ACHN (cell line): ENCODE measurements at regions not wholly inside any gene's neighbourhood (a gene's known extent, or its start where the extent isn't known, plus 50 kb on each side); places are given as distances from the start of the nearest gene placed in this dataset.
"Not testable (repeated sequence)": the region's sequence is repeated elsewhere in the genome, so short reads cannot be mapped to it uniquely, and the experiment has no call there.

Experiments used
- DNase-seq: peaks from one replicate; pipeline ENCODE4 v3.0.0-alpha.2; 2015
- in situ Hi-C: cut with HindIII; loops from 2 replicates; pipeline ENCODE4 v1.10.0; 2017; ENCODE audit warnings: low sequenced_read_pairs, low pct_ligation_motif_present, low pct_unique_long_range_greater_than_20kb

DNA sequence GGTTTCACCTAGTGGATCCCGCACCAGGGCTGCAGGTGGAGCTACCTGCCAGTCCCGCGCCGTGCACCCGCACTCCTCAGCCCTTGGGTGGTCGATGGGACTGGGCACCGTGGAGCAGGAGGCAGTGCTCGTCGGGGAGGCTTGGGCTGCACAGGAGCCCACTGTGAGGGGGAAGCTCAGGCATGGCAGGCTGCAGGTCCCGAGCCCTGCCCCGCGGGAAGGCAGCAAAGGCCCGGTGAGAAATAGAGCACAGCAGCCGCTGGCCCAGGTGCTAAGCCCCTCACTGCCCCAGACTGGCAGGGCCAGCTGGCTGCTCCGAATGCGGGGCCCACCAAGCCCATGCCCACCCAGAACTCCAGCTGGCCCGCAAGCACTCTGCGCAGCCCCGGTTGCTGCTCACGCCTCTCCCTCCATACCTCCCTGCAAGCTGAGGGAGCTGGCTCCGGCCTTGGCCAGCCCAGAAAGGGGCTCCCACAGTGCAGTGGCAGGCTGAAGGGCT is 872.7 kb downstream of the PCDH17 start:
- not testable (repeated sequence) for DNase-seq

DNA sequence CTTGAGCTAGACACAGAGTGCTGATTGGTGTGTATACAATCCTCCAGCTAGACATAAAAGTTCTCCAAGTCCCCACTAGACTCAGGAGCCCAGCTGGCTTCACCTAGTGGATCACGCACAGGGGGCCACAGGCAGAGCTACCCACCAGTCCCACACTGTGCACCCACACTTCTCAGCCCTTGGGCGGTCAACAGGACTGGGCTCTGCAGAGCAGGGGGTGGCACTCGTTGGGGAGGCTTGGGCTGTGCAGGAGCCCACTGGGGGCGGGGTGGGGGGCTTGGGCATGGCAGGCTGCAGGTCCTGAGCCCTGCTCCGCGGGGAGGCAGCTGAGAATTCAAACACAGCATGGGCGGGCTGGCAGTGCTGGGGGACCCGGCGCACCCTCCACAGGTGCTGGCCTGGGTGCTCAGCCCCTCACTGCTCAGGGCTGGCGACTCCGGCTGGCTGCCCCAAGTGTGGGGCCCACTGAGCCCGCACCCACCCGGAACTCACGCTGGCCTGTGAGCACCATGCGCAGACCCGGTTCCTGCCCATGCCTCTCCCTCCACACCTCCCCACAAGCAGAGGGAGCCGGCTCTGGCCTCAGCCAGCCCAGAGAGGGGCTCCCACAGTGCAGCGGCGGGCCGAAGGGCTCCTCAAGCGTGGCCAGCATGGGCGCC is 873.8 kb downstream of the PCDH17 start:
- DNase-seq, in situ Hi-C loops: not testable (repeated sequence)

More for the DNA sequence above, 872.7 kb downstream of the PCDH17 start:
- in situ Hi-C loops, result not testable (repeated sequence)

DNA sequence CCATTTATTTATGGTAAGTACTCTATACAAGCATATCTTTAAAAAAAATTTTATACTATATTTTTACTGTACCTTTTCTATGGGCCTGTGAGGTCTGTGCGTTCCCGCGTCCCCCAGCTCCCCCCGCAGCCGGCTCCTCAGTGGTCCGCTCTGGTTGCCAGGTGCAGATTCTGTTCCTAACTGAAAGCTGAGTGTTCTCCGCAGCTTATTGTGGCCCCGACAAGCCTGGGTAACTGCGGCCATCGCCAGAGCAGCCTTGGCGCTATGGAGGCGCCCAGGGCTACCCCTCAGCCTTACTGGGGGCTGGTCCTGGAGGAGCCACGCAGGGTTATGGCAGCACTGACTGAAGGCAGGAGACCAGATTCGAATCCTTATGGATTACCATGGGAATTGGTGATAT is 896.8 kb downstream of the PCDH17 start:
- DNase-seq, result no peak
- in situ Hi-C loops, result no loop called here

DNA sequence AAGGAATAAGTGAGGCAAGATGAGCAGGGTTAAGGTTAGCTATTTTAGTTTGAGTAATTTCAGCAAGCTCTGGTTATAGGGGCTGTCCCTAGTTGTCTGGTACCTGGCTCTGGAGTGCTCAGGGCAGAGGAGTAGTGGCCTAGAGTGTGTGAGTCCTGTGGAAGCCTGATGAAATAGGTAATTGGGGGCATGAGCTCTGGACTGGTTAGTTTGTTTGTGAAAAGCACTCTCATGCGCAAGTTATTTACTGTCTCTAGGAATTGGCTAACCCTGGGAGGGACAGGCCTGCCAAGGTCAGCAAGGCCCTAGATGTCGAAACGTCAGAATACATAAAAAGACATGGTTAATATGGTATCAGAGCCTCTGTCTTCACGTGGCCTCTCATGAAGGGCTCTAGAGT is 900.1 kb downstream of the PCDH17 start:
- in situ Hi-C loops, result no loop called here
- DNase-seq, result no peak

DNA sequence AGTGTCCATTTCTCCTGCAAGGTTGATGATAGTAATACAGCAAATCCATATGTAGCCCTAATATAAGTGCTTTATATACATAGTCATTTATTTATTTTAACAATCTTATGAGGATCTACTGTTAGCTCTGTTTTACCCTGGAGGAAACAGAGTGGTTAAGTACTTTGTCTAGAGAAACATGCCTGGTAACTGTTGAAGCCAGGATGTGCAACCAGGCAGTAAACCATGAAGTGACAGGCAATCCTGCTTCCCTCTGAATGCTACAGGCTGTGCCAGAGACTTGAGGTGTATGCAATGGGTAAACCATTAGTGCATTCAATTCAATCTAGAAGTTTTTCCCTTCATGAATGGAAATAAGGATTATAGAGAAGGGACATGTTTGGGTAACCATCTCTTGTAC is 911.0 kb downstream of the PCDH17 start:
- in situ Hi-C loops, result no loop called here
- DNase-seq, result no peak

DNA sequence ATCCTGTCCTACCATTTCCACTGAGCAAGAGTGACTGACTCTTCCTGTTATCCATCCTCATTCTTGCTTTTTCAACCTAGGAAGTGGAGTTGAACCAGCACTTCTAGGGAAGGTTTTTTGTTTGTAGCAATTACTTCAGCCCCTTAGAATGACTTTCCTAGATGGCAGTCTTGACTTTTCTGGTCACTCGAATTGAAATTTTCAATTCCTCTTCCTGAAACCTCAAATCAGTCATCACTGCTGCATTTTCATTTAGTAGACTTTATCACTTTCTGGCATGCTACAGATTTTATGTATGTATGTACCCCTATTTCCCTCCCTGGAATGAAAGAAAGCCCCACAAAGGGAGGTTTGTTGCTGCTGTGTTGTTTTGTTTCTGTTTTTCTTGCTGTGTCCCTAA is 915.9 kb downstream of the PCDH17 start:
- in situ Hi-C loops, result no loop called here
- DNase-seq, result no peak

DNA sequence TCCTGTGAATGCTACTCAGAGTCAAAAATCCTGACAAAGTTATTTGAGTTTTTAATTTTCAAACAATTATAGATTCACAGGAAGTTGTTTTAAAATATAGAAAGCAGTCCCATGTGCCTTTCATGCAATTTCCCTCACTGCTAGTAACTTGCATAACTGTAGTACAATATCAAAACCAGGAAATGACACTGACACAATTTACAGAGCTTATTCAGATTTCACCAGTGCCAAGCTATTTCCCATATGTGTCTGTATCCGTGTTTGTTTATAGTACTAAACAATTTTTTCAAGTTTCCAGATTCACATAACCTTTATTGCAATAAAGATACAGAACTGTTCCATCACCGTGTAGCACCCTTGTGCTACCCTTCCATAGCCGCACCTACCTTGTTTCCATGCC is 934.6 kb downstream of the PCDH17 start:
- in situ Hi-C loops, result no loop called here
- no peak for DNase-seq

DNA sequence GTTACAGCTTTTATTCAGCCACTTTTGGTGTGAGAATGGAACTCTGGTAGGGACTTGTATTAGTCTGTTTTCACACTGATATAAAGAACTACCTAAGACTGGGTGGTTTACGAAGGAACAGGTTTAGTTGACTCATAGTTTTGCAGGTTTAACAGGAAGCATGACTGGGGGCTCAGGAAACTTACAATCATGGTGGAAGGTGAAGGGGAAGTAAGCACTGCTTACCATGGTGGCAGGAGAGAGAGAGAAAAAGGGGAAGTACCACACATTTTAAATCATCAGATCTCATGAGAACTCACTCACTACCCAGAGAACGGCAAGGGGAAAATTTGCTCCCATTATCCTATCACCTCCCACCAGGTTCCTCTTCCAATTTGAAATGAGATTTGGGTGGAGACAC is 942.2 kb downstream of the PCDH17 start:
- DNase-seq, result no peak
- in situ Hi-C loops, result no loop called here

DNA sequence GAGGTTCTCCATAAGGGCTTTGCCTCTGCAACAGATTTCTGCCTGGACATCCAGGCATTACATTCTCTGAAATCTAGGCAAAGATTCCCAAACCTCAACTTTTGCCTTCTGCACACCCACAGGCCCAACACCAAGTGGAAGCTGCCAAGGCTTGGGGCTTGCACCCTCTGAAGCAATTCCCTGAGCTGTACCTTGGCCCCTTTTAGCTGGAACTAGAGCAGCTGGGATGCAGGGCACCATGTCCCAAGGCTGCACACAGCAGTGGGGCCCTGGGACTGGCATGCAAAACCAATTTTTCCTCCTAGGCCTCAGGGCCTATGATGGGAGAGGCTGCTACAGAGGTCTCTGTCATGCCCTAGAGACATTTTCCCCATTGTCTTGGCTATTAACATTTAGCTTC is 943.2 kb downstream of the PCDH17 start:
- DNase-seq, result no peak
- in situ Hi-C loops, result no loop called here

DNA sequence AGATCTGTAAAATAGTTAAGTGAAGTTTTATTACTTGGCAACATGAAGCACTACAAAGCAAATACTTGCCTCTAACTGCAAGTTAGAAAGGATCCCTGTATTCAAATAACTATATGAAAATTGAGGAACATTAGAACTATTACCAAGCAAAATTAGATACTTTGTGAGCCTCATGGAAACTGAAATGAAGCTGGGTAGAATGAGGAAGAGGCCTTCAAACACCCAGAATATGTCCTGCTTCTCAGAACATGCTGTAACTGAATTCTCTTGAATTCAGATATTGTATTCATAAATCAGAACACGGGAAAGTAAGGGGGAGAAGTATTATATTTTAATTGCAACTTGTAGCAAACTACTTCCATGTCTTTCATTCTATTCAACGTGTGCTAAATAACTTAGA is 947.9 kb downstream of the PCDH17 start:
- DNase-seq, result no peak
- in situ Hi-C loops, result no loop called here

DNA sequence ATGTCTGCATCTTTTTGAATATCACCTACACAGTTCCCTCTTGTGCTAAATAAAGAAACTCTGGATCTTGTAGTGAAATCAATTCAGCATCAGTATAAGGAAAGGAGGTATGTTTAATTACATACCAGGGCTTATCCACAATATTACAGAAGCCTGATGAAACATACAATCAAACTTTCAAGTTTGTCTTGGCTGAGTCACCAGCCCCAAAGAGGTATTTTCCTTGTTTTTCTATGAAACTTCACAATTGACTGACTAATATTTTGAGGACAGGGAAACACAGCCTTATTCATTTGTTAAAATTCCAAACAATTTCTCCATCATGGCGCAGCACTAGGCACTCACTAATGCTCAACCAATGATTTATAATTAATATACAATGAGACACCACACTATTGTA is 952.4 kb downstream of the PCDH17 start:
- in situ Hi-C loops, result no loop called here
- no peak for DNase-seq

DNA sequence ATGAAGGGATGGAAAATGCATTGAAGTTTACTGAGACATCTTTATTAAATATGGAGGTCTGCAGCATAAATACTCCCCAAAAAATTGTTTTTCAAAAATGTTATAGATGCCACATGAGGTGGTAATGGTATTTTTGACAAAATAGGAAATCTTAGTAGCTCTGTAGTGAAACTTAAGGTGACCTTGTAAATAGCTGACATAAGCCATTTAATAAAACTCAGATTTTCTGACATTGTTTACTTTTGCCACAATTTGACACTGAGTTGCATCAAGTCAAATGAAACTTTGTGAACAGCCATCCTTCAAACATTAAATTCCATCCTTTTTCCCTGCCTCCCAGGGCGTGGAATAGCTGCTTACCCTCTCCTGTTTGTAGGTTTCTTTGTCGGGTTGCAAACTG is 953.1 kb downstream of the PCDH17 start:
- no peak for DNase-seq
- in situ Hi-C loops, result no loop called here

DNA sequence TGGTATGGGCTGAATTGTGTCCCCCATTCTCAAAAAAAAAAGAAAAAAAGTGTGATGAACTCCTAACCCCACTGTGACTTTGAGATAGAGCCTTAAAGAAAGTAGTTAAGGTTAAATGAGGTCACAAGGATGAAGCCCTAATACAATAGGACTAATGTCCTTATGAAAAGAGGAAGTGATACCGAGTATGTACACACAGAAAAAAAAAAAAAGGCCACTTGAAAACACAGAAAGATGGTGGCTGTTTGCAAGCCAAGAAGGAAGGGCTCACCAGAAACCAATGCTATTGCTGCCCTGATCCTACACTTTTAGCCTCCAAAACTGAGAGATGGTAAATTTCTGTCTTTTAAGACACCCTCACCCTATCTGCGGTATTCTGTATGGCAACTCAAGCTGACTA is 955.6 kb downstream of the PCDH17 start:
- DNase-seq, result no peak
- in situ Hi-C loops, result no loop called here

DNA sequence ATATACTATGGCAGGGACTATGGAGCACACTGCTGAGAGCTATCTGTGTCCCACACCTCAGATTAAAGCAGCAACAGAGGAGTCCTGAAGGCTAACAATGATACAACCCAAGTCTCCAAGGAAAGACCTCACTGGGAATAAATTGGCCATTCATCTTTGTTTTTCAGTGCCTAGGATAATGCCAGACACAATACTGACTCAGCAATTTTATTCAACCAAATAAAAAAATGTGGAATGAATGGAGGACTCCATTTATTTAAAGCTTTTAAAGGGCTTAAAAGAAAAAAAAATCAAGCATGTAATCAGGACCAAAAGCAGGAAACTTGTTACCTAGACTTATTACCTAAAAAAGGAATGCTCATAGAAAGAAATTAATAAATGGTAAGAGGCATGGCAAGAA is 960.5 kb downstream of the PCDH17 start:
- no peak for DNase-seq
- in situ Hi-C loops, result no loop called here

DNA sequence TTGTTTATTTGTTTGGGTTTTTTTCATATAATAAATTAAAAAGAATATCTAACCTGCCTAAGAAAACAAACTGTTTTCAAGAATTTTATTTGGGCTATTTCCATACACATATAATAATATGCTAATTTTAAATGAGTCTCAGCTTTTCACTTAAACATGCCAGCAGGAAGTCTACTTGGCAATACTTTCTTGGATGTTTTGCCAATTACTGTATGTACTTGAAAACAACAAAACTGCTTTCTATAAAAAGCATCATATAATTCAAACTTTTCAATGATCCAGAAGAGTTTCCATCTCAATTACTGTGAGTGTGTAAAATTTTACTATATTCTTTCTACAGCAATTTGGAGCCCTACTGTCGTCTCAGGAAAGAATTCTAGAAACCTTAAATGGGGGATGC is 961.2 kb downstream of the PCDH17 start:
- no peak for DNase-seq
- in situ Hi-C loops, result no loop called here

DNA sequence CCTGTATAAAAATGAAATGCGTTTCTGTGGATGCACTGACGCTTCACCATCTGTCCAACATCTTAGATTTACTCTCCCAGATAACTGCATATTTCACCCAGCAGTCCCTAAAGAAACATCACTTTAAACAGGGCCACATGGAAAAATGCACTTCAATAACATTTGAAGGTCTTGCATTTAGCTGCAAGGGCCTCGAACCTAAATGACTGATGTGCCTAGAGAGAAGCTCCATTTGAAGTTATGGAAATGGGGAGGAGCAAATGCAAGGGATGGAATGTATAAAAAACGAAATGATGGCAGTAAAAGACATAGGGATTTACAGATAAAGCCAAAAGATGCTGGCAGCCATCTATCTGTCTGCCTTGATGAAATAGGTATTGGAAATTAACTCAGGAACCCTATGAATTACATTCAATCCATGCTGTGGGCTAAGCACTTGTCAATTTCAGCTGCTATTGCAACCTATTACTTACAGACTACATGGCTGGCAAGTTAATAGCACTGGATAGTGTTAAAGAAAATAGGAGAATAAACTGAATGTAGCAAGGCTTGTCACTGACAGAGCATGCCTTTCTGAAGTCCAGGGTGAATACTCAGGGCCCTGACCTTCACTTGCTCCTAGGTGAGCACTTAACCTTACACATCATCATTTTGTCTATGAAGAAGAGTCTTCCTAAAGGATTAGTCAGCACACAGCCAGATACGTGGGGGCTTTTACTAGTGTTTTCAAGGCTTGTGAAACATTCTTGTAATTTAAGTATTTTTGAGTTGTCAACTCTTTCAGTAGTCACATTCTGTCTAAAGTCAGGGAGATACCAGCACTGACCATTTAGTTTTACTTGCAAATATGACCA is 963.4 kb downstream of the PCDH17 start:
- DNase-seq, result no peak
- in situ Hi-C loops, result no loop called here

DNA sequence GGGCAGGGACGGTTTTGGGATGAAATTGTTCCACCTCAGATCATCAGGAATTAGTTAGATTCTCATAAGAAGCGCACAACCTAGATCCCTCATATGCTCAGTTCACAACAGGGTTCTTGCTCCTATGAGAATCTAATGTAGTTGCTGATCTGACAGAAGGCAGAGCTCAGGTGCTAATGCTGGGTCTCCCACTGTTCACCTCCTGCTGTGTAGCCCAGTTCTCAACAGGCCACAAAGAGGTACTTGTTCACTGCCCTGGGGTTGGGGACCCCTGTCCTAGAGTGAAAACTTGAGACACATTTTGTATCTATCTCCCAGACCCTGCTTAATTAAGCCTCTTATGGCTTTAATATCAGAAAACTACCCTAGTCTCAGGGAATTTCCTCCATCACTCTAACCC is 966.0 kb downstream of the PCDH17 start:
- in situ Hi-C loops, result no loop called here
- no peak for DNase-seq

DNA sequence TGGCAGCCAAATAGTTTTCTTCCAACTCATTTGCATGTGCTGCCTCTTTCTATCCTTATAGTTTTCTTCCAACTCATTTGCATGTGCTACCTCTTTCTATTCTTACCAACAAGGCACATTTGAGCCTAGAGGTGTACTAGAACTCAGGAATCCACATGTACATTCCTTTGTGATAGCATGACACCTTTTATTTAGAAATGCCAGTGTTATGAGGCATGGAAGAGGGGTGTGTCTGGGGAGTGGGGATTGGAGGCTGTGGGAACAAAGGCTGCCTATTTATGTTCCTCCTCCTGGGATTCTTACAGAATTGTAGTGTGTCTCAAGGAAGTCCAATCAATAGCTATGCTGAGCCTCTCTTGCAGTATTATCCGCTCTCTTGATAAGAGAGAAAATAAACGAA is 966.7 kb downstream of the PCDH17 start:
- no peak for DNase-seq
- in situ Hi-C loops, result no loop called here

DNA sequence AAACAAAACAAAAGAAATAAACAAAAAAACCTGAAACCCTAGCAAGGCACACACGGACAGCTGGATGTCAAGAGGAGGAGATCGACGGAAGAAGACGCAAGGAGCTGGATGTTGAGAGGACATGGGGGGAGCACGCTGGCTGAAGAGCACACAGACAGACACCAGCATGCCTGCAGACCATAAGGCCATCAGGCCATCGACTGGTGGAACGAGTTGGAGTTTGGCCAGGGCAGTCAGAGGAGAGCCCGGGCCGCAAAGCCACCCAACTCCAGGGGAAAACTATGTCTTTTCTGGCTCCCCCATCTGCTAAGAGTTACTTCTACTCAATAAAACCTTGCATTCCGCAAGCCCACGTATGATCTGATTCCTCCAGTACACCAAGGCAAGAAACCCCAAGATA is 979.6 kb downstream of the PCDH17 start:
- DNase-seq, result no peak
- in situ Hi-C loops, result no loop called here
